HFFc6 (cell line): ENCODE measurements at regions not wholly inside any gene's neighbourhood (a gene's known extent, or its start where the extent isn't known, plus 50 kb on each side); places are given as distances from the start of the nearest gene placed in this dataset.

Experiments
- DNase-seq: peaks from one replicate; pipeline ENCODE4 v3.0.0-alpha.2; 2018
- H3K27ac Mint-ChIP-seq: 2 replicates; pipeline ENCODE4 v1.8.0; 2020; ENCODE audit warnings: mild to moderate bottlenecking, mixed read lengths
- H3K27me3 Mint-ChIP-seq: 2 replicates; pipeline ENCODE4 v1.8.0; 2021; ENCODE audit warnings: mild to moderate bottlenecking, moderate library complexity, mixed read lengths; ENCODE audit not compliant: insufficient read depth
- H3K36me3 Mint-ChIP-seq: 2 replicates; pipeline ENCODE4 v1.8.0; 2021; ENCODE audit warnings: low read depth, mixed read lengths
- H3K4me1 Mint-ChIP-seq: 2 replicates; pipeline ENCODE4 v1.8.0; 2020; ENCODE audit warnings: low read depth, mixed read lengths
- H3K4me3 Mint-ChIP-seq: 2 replicates; pipeline ENCODE4 v1.8.0; 2020; ENCODE audit warnings: mild to moderate bottlenecking, moderate library complexity, mixed read lengths
- H3K9me3 Mint-ChIP-seq: 2 replicates; pipeline ENCODE4 v1.8.0; 2020; ENCODE audit warnings: mild to moderate bottlenecking, mixed read lengths
- CTCF ChIP-seq: fragments of 200-600 bp; sonication (generic); IDR thresholded peaks from 2 replicates; pipeline ENCODE4 v1.5.0; 2021; ENCODE audit warnings: antibody characterized with exemption, mild to moderate bottlenecking

DNA sequence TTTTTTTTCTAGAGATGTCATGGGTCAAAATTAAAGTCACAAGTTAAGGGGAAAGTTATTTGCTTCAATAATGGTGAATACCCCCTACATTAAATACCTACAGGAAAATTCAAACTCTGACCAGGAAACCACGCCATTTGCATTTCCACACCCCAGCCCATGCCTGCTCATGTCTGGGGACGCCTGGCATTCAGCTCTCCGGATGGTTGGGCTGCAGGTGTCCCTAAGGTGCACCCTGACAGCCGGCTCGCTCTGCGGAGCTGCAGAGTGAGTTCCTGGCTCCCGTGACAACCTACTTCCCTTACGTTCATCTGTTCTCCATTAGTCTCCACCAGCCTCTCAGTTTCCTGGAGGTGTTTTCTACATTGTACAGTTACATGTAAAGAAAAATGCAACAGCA lies 122.7 kb upstream of the RIOK3 start:
- Mint-ChIP-seq H3K36me3 (peaks cover 26% of the 10 kb centered on the region), H3K4me3 (no peak overlapping the region), H3K4me1 (no peaks in the 10 kb centered on the region; the same call in 1 of the 2 replicates), H3K27ac (no peak overlapping the region), H3K9me3 (no peaks in the 10 kb centered on the region), H3K27me3 (peaks cover 2% of the 10 kb centered on the region; the same call in 1 of the 2 replicates)
- TF ChIP-seq CTCF, result no peak
- DNase-seq, result no peak

DNA sequence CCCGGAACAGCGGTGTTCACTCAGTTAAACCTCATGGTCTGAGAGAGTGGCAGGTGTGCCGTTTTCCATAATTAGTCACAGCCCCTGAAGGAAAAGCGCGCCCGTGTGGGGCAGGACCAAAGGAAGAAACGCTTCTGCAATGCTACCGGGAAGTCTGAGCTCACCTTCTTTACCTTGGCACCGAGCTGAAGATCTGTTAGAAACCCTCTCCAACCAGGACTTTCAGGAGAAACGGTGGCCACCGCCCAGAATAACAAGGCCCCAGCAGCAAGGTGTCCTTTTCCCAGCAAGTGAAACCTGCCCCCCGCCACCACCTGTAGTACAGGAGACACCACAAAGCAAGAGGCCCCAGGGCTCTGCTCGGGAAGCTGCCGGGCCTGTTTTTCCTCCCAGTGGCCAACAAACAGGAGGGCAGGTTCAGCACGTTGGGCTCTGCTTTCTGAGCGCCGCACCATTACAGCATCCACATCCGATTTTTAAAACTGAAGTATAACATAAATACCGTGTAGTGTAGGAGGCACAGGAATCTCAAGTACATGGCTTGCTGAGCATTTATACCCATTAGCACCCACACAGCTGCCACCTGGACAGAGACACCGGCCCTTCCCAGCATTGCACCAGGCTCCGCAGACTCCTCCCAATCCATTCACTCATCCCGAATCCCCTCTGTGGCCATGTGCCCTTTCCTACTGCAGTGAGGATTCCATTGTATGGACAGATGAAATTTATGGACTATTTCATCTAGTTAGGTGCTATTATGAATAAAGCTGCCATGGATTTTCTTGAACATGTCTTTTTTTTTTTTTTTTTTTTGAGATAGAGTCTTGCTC lies 121.8 kb upstream of the RIOK3 start:
- no peak overlapping the region for H3K27ac Mint-ChIP-seq
- H3K27me3 Mint-ChIP-seq, result peaks cover 2% of the 10 kb centered on the region; the same call in 1 of the 2 replicates
- H3K36me3 Mint-ChIP-seq, result peaks cover 26% of the 10 kb centered on the region
- no peak overlapping the region for H3K4me3 Mint-ChIP-seq
- H3K9me3 Mint-ChIP-seq, result no peaks in the 10 kb centered on the region
- no peak for DNase-seq
- H3K4me1 Mint-ChIP-seq, result peaks cover 9% of the 10 kb centered on the region; the same call in 1 of the 2 replicates
- TF ChIP-seq CTCF, result no peak

- Mint-ChIP-seq H3K9me3 (no peaks in the 10 kb centered on the region), H3K36me3 (peaks cover 26% of the 10 kb centered on the region), H3K27me3 (peaks cover 2% of the 10 kb centered on the region; the same call in 1 of the 2 replicates), H3K4me3 (no peak overlapping the region), H3K27ac (no peak overlapping the region), H3K4me1 (peaks cover 16% of the 10 kb centered on the region; the same call in 1 of the 2 replicates)
- no peak for TF ChIP-seq CTCF
- DNase-seq, result no peak
Observed at GRCh38 chr18:23332356-23332755, 120.7 kb upstream of the RIOK3 start.

- no peak for DNase-seq
- no peak for TF ChIP-seq CTCF
- no peaks in the 10 kb centered on the region for H3K9me3 Mint-ChIP-seq
- peaks cover 21% of the 10 kb centered on the region for H3K36me3 Mint-ChIP-seq
- H3K4me3 Mint-ChIP-seq, result no peak overlapping the region
- H3K27me3 Mint-ChIP-seq, result no peaks in the 10 kb centered on the region; the same call in 1 of the 2 replicates
- H3K27ac Mint-ChIP-seq, result no peak overlapping the region
- H3K4me1 Mint-ChIP-seq, result peaks cover 17% of the 10 kb centered on the region; the same call in 1 of the 2 replicates
Observed at GRCh38 chr18:23333827-23334226, 119.3 kb upstream of the RIOK3 start.

DNA sequence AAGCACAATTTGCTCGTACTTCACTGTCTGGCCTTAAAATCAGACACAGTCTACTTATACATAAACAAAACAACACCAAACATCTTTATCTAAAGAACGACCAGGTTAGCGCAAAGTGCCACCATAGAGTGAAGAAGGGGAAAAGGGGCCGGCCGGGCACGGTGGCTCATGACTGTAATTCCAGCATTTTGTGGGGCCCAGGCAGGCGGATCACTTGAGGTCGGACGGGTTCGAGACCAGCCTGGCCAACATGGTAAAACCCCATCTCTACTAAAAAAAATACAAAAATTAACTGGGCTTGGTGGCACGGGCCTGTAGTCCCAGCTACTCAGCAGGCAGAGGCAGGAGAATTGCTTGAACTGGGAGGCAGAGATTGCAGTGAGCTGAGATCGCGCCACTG lies 118.5 kb upstream of the RIOK3 start:
- no peak overlapping the region for H3K27ac Mint-ChIP-seq
- peaks cover 24% of the 10 kb centered on the region; the same call in 1 of the 2 replicates for H3K4me1 Mint-ChIP-seq
- DNase-seq, result no peak
- no peak overlapping the region for H3K4me3 Mint-ChIP-seq
- peaks cover 14% of the 10 kb centered on the region; the same call in 1 of the 2 replicates for H3K36me3 Mint-ChIP-seq
- H3K27me3 Mint-ChIP-seq, result no peaks in the 10 kb centered on the region; the same call in 1 of the 2 replicates
- no peak for TF ChIP-seq CTCF
- H3K9me3 Mint-ChIP-seq, result no peaks in the 10 kb centered on the region
